ENCODE measurements at regions not wholly inside any gene's neighbourhood (a gene's known extent, or its start where the extent isn't known, plus 50 kb on each side); places are given as distances from the start of the nearest gene placed in this dataset.

DNA sequence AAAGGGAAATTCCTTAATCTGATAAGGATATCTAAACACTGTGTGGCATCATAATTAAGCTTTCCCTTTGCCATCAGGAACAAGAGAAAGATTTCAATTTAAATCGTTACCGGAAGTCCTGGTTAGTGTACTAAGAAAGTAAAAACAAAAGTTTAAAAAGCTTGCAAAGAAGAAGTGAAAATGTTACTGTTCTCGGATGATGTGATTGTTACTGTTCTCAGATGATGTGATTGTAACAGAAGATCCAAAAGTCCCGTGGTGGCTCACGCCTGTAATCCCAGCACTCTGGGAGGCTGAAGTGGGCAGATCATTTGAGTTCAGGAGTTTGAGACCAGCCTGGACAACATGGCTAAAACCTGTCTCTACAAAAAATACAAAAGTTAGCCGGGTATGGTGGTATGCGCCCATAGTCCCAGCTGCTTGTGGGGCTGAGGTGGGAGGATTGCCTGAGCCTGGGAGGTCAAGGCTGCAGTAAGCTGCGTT, 62.5 kb downstream of the RGS12 start:
- DNase-seq (ENCODE audit: low read depth): no peak
- in situ Hi-C loops (cut with HindIII; ENCODE audit: low sequenced_read_pairs): no loop called here
- TF ChIP-seq, protein P1, sequence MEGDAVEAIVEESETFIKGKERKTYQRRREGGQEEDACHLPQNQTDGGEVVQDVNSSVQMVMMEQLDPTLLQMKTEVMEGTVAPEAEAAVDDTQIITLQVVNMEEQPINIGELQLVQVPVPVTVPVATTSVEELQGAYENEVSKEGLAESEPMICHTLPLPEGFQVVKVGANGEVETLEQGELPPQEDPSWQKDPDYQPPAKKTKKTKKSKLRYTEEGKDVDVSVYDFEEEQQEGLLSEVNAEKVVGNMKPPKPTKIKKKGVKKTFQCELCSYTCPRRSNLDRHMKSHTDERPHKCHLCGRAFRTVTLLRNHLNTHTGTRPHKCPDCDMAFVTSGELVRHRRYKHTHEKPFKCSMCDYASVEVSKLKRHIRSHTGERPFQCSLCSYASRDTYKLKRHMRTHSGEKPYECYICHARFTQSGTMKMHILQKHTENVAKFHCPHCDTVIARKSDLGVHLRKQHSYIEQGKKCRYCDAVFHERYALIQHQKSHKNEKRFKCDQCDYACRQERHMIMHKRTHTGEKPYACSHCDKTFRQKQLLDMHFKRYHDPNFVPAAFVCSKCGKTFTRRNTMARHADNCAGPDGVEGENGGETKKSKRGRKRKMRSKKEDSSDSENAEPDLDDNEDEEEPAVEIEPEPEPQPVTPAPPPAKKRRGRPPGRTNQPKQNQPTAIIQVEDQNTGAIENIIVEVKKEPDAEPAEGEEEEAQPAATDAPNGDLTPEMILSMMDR (IDR thresholded peaks at IDR 0.05; ENCODE audit: low read depth, low read length, missing control alignments): no peak
- no peak overlapping the region for H3K4me3 ChIP-seq (ENCODE audit: low read depth, low read length)

DNA sequence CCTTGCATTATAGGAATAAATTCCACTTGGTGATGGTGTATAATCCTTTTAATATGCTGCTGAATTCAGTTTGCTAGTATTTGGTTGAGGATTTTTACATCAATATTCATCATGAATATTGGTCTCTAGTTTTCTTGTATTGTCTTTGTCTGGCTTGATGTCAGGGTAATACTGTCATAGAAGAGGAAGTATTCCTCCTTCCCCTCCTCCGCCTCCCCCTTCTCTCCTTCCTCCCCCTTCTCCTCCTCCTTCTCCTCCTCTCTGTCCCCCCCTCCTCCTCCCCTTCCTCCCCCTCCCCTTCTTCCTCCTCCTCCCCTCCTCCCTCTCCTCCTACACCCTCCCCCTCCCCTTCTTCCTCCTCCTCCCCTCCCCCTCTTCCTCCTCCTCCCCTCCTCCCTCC, 65.8 kb downstream of the RGS12 start:
- in situ Hi-C loops (cut with HindIII; ENCODE audit: low sequenced_read_pairs): no loop called here
- no peak overlapping the region for H3K4me3 ChIP-seq (ENCODE audit: low read depth, low read length)
- TF ChIP-seq, protein P1 (IDR thresholded peaks at IDR 0.05; ENCODE audit: low read depth, low read length, missing control alignments): no peak
- DNase-seq (ENCODE audit: low read depth): no peak

DNA sequence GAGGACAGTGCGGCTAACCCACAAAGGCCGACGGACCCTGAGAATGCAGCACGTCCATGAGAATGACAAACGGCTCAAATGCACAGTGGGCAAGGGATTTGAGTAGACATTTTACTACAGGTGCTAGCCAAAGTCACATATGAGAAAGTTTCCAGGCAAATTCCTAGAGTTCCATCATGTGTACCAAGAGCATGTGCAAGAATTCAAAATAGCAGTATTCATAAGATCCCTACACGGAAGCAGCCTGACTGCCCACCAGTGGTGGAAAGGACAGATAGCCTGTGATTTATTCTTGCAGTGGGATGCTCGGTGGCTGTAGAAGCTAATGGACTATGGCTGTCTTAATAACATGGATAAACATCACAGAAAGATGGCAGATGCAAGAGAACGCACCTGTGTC, 68.0 kb downstream of the RGS12 start:
- H3K4me3 ChIP-seq (ENCODE audit: low read depth, low read length): no peak overlapping the region
- TF ChIP-seq, protein P1 (IDR thresholded peaks at IDR 0.05; ENCODE audit: low read depth, low read length, missing control alignments): no peak
- in situ Hi-C loops (cut with HindIII; ENCODE audit: low sequenced_read_pairs): loop anchor here (5.0 kb wide), 1 partner anchor 82 kb away; the partner anchor contains the start of gene HGFAC
- no peak for DNase-seq (ENCODE audit: low read depth)

DNA sequence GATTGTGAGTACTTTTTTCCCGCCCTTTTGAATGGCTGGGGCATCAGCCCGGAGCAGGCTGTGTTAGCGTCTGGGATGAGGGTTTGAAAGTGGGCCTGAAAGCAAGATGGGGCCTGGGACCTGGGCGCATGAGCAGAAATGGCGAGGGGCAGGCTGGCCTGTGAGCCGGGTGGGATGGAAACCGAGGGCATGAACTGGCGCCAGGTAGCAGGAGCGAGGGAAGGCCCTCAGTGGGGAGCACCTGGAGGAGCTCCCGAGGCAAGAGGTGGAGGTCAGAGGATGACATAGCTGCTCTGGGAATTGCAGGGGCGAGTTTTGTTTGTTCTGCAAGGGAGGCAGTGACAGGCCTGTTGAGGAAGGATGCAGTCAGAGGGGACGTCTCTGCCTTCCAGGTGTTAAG, 68.6 kb downstream of the RGS12 start:
- H3K4me3 ChIP-seq (ENCODE audit: low read depth, low read length): no peak overlapping the region
- no peak for DNase-seq (ENCODE audit: low read depth)
- TF ChIP-seq, protein P1 (IDR thresholded peaks at IDR 0.05; ENCODE audit: low read depth, low read length, missing control alignments): no peak
- in situ Hi-C loops (cut with HindIII; ENCODE audit: low sequenced_read_pairs): loop anchor here (5.0 kb wide), 1 partner anchor 81 kb away; the partner anchor contains the start of gene HGFAC

DNA sequence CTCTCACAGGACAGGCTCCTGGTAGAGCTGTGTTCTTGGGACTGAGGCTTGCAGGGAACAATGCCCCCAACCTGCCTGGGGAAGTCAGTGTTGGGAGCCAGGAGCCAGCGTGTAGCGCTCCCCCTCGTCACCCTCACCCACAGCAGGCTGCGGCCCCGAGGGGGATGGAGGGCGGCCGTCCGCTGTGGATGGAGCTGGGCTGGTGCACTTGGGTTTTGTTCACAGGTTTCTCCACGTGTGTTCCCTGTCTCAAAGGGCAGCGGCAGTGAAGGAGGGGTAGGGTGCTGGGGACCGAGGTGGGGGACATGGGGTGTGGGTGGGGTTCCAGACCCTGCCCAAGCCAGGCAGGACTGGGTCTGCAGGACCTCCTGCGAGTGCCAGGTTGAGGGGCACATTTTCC, 69.1 kb downstream of the RGS12 start:
- in situ Hi-C loops (cut with HindIII; ENCODE audit: low sequenced_read_pairs): loop anchor here (5.0 kb wide), 1 partner anchor 80 kb away; the partner anchor contains the start of gene HGFAC
- no peak for DNase-seq (ENCODE audit: low read depth)
- TF ChIP-seq, protein P1 (IDR thresholded peaks at IDR 0.05; ENCODE audit: low read depth, low read length, missing control alignments): no peak
- no peak overlapping the region for H3K4me3 ChIP-seq (ENCODE audit: low read depth, low read length)

DNA sequence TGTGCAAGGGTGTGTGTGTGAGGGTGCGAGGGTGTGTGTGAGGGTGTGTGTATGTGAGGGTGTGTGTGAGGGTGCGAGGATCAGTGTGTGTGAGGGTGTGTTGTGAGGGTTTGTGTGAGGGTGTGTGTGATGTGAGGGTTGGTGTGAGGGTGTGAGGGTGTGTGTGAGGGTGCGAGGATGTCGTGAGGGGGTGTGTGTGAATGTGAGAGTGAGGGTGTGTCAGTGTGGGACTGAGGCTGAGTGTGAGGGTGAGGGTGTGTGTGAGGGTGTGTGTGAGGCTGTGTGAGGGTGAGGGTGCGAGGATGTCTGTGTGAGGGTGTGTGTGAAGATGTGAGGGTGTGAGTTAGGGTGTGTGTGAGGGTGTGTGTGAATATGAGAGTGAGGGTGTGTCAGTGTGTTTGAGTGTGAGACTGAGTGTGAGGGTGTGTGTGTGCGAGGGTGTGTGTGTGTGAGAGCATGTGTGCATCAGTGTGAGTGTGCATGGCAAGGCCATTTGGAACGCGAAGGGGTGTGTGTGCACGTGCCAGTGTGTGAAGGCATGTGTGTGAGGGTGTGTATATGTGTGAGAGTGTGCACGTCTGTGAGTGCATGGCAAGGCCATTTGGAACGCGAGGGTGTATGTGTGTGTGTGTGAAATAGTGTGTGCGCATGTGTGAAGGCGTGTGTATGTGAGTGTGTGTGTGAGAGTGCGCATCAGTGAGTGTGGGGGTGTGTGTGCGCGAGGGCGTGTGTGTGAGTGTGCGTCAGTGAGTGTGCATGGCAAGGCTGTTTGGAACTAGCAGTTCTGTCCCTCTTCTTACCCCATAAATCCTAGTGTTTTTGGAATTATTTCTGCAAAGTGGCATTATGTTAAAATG, 69.8 kb downstream of the RGS12 start:
- TF ChIP-seq, protein P1 (IDR thresholded peaks at IDR 0.05; ENCODE audit: low read depth, low read length, missing control alignments): no peak
- no peak for DNase-seq (ENCODE audit: low read depth)
- no peak overlapping the region for H3K4me3 ChIP-seq (ENCODE audit: low read depth, low read length)
- in situ Hi-C loops (cut with HindIII; ENCODE audit: low sequenced_read_pairs): loop anchor here (5.0 kb wide), 1 partner anchor 80 kb away; the partner anchor contains the start of gene HGFAC

All from astrocyte of the cerebellum (primary cell).